Bone marrow (tissue), 2 donors: ENCODE measurements at regions not wholly inside any gene's neighbourhood (a gene's known extent, or its start where the extent isn't known, plus 50 kb on each side); places are given as distances from the start of the nearest gene placed in this dataset.
"Not testable (repeated sequence)": the region's sequence is repeated elsewhere in the genome, so short reads cannot be mapped to it uniquely, and the experiment has no call there.

ENCODE experiments used
- DNase-seq, 2 donors: peaks; one replicate each; lab custom pipeline; 2025; lab: John Stamatoyannopoulos, UW

DNA sequence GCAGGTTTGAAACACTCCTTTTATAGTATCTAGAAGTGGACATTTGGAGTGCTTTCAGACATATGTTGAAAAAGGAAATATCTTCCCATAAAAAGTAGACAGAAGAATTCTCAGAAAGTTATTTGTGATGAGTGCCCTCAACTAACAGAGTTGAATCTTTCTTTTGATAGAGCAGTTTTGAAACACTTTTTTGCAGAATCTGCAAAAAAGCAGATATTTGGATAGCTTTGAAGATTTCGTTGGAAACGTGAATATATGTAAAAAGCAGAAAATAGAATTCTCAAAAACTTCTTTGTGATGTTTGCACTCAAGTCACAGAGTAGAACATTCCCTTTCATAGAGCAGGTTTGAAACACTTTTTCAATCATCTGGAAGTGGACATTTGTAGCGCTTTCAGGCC is 676.4 kb upstream of the ZNF337 start:
- DNase-seq = not testable (repeated sequence)

DNA sequence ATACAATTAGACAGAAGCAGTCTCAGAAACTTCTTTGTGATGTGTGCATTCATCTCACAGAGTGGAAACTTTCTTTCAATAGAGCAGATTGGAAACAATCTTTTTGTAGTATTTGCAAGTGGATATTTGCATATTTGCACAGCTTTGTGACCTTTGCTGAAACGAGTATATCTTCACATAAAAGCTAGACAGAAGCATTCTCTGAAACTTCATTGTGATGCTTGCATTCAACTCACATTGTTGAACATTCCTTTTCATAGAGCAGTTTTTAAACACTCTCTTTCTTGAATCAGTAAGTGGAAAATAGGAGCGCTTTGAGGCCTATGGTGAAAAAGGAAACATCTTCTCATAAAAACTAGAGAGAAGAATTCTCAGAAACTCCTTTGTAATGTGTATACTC is 657.9 kb upstream of the ZNF337 start:
- DNase-seq = no peak

DNA sequence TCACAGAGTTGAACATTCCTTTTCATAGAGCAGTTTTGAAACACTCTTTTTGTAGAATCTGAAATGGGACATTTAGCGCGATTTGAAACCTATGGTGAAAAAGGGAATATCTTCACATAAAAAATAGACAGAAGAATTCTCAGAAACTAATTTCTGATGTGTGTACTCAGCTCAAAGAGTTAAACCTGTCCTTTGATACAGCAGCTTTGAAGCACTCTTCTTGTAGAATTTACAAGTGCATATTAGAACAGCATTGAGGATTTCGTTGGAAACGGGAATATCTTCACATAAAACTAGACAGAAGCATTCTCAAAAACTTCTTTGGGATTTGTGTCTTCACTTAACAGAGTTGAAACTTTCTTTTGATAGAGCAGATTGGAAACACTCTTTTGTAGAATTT is 650.7 kb upstream of the ZNF337 start:
- no peak for DNase-seq

DNA sequence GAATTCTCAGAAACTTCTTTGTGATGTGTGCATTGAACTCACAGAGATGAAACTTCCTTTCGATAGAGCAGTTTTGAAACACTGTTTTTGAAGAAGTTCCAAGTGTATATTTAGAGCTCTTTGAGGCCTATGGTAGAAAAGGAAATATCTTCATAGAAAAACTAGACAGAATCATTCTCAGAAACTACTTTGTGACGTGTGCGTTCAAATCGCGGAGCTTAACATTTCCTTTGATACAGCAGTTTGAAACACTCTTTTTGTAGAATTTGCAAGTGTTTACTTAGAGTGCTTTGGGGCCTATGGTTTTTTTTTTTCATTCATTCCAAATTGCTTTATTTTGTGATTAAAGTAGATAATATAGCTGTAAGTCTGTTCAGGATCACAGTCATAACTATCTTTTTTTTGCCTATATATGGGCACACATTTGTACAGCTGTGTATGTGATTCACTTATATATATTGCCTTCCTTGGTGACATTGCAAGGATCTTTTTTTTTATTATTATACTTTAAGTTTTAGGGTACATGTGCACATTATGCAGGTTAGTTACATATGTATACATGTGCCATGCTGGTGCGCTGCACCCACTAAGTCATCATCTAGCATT is 643.9 kb upstream of the ZNF337 start:
- not testable (repeated sequence) for DNase-seq

DNA sequence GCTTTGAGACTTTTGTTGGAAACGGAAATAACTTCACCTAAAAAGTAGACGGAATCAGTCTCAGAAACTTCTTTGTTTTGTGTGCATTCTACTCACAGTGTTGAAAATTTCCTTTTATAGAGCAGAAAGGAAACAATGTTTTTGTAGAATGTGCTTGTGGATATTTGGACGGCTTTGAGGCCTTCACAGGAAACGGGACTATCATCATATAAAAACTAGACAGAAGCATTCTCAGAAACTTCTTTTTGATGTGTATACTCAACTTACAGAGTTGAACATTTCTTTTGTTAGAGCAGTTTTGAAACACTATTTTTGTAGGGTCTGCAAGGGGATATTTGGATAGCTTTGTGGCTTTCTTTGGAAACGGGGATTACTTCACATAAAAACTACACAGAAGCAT is 627.5 kb upstream of the ZNF337 start:
- DNase-seq = no peak

DNA sequence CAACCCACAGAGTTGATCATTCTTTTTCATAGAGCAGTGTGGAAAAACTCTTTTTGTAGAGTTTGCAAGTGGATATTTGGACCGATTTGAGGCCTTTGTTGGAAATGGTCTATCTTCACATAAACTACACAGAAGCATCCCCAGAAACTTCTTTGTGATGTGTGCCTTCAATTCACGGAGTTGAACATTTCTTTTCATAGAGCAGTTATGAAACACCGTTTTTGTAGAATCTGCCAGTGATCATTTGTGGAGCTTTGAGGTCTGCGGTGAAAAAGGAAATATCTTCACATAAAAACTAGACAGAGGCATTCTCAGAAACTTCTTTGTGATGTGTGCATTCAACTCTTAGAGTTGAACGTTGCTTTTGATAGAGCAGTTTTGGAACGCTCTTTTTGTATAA is 618.4 kb upstream of the ZNF337 start:
- DNase-seq = no peak

DNA sequence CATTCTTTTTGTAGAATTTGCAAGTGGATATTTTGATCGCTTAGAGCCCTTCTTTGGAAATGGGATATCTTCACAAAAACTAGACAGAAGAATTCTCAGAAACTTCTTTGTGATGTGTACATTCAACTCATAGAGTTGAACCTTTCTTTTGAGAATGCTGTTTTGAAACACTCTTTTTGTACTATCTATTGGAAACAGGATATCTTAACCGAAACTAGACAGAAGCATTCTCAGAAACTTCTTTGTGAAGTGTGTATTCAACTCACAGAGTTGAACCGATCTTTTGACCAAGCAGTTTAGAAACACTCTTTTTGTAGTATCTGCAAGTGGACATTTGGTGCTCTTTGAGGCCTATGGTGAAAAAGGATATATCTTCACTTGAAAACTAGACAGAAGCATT is 613.1 kb upstream of the ZNF337 start:
- not testable (repeated sequence) for DNase-seq

DNA sequence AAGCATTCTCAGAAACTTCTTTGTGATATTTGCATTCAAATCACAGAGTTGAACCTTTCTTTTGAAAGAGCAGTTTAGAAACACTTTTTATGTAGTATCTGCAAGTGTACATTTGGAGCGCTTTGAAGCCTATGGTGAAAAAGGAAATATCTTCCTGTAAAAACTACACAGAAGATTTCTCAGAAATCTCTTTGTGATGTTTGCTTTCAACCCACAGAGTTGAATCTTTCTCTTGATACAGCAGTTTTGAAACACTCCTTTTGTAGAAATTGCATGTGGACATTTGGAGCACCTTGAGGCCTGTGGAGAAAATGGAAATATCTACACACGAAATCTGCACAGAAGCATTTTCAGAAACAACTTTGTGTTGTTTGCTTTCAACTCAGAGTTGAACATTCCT is 612.3 kb upstream of the ZNF337 start:
- no peak for DNase-seq

DNA sequence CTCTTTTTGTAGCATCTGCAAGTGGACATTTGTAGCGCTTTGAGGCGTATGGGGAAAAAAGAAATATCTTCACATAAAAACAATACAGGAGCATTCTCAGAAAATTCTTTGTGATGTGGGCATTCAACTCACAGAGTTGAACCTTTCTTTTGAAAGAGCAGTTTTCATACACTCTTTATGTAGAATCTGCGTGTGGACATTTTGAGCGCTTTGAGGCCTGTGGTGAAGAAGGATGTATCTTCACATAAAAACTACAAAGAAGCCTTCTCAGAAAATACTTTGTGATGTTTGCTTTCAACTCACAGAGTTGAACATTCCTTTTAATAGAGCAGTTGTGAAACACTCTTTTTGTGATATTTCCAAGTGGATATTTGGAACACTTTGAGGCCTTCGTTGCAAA is 598.4 kb upstream of the ZNF337 start:
- DNase-seq = no peak

DNA sequence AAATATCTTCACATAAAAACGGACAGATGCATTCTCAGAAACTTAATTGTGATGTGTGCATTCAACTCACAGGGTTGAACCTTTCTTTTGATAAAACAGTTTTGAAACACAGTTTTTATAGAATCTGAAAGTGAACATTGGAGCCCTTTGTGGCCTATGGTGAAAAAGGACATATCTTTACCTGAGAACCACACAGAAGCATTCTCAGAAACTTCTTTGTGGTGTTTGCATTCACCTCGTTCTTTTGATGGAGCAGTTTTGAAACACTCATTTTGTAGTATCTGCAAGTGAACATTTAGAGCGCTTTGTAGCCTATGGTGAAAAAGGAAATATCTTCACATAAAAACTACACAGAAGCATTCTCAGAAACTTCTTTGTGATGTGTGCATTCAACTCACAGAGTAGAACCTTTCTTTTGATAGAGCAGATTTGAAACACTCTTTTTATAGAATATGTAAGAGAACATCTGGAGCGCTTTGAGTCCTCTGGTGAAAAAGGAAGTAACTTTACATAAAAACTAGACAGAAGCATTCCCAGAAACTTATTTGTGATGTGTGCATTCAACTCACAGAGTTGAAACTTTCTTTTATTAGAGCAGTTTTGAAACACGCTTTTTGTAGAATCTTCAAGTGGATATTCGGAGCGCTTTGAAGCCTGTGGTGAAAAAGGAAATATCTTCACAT is 591.9 kb upstream of the ZNF337 start:
- DNase-seq = not testable (repeated sequence)

DNA sequence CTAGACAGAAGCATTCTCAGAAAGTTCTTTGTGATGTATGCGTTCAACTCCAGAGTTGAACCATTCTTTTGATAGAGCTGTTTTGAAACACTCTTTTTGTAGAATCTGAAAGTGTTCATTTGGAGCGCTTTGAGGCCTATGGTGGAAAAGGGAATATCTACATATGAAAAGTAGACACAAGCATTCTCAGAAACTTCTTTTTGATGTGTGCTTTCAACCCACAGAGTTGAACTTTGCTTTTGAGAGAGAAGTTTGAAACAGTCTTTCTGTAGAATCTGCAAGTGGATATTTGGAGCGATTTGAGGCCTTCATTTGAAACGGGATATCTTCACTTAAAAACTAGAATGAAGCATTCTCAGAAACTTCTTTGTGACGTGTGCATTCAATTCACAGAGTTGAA is 582.6 kb upstream of the ZNF337 start:
- no peak for DNase-seq

DNA sequence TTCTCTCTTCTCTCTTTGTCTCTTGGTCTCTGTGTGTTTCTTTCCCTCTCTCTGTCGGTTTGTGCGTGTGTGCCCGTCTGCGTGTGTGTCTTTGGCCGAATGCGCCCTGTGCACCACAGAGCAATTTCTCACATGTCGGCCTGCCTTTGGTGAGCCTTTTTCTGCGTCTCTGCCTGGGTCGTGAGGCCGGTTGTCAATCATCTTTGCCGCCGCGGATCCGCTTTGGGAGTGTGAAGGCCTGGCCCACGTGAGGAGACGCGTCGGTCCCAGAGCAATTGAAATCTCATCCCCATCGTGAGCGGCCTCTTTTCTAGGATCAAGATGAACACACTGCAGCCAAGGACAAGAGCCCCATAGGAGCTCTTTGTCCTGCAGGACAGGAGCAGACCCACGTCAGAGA is 580.7 kb upstream of the ZNF337 start:
- DNase-seq = no peak

DNA sequence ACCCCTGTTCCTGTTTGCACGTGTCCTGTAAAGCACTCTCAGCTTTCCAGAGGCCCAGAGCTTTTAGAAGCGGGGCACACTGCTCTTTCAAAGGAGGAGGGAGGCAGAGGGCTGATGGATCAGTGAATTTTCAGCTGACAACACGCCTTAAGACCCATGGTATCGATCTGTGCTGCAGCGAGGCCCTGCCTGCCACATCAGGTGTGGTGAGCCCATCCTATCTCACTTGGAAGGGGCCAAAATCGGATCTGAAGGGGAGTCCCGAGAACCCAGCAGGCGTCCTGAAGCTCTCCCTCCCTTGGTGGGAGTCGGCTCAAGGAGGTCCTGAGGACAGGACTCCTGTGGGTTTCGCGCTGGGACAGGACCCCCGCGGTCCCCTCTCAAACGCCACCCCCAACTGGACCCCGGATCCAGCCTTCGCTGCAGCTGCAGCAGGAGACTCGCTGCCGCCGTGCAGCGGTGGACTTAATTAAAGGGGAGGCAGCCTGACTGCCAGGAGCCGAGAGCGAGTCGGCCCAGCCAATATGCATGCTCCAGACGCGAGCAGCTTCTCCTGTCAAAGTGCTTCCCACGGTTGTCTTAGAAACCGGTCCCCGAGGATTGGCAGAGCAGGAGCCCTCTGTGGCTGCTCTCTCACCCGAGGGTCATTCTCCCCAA is 580.0 kb upstream of the ZNF337 start:
- DNase-seq = no peak

DNA sequence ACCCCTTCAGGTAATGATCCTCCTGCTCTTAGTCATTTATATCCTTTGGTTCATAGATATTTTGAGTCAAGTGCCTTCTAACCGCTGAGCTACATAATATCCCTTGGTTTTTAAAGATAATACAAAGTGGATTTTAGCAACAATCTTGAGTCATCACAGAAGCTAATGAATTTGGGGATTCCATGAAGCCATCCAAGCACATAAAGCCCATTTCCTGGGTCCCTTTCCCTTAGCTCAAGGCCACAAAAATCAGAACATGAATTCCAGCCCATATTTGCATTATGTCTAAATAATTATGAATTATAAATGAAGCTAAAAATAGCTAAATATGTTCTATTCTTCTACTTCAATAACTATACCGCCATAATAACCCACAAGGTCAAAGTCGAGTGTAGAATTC is 572.1 kb upstream of the ZNF337 start:
- not testable (repeated sequence) for DNase-seq

DNA sequence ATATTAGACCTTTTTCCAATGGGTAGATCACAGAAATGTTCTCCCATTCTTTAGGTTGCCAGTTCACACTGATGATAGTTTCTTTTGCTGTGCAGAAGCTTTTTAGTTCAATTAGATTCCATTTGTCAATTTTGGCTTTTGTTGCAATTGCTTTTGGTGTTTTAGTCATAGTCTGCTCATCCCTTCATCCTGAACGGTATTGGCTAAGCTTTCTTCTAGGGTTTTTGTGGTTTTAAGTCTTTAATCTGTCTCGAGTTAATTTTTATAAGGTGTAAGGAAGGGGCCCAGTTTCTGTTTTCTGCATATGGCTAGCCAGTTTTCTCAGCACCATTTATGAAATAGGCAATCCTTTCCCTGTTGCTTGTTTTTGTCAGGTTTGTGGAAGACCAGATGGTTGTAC is 564.3 kb upstream of the ZNF337 start:
- DNase-seq = not testable (repeated sequence)

DNA sequence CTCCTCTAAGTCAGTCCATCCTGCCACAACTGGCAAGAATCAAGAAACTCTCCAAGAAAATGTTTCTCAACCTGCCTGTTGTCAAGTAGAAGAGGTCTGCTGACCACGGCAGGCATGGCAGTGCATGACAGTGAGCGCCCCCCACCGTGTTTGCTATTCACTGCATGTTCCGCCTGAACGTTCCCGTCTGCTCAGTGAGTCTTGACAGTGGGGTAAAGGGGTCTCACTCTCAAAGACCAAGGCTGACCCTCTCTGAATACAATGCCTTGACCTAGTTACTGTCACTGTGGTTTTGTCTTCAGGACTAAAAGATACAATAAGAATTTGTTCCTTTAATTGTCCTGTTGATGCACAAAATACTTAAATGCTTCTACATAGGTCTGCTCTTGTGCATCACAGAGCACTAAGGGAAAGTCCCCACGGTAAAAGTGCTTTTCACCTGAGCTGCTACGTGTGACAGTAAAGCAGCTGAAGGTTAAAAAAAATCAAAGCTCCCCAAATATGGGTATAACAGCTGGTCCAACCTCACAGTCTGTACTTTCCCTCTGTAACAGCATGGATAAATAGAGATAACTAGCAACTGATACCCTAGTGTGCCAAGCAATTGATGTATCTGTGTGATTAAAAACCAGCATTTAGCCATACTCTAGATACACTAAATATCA is 555.8 kb upstream of the ZNF337 start:
- DNase-seq = not testable (repeated sequence)

DNA sequence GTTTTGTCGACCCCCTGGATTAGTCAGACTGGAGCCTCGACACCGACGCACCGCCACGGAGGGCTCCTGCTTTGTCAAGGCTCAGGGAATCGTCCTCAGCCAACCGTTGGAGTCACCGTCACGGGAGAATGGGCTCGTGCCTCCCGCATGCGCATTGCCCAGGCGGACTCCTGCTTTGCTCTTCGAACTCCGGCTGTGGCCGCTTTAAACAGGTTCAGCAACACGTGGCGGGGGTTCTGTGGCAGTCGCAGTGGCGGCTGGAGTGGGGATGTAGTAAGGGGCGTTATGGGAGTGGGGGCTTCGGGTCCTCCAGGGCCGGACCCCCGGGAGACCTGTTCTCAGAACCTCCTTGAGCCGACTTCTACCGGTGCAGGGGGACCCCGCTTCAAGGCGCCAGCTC is 554.7 kb upstream of the ZNF337 start:
- not testable (repeated sequence) for DNase-seq

DNA sequence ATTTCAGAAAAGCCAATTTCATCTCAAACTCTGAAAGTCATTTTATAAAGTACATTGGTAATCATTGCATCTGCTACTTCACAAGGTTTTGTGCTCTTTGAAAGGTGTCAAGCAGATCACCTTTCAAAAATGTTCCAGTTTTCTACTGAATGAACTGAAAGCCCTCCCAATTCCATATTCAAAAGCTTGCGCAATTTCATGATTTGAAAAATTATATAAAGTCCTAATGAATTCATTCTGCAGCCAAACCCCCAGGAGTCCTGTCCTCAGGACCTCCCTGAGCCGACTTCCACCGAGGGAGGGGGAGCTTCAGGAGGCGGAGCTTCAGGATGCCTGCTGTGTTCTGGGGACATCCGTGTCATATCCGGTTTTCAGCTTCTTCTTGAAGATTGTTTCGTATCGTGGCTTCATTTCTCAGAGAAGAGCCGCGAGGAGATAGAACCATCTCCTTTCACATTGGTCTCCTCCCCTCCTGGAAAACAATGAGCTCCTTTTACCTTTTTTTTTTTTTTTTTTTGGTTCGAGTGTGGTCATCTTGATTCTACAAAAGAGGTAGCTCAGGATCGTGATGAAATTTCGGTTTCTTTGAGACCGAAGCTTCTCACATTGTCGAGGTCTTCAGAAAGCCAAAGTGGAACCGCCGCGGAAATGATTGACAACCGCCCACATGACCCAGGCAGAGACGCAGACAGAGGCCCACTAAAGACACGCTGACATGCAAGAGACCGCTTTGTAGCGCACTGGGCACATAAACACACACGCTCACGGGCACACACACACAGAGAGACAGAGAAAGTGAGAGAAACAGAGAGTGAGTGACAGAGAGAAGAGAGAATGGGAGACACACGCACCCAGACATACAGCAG is 553.8 kb upstream of the ZNF337 start:
- not testable (repeated sequence) for DNase-seq

DNA sequence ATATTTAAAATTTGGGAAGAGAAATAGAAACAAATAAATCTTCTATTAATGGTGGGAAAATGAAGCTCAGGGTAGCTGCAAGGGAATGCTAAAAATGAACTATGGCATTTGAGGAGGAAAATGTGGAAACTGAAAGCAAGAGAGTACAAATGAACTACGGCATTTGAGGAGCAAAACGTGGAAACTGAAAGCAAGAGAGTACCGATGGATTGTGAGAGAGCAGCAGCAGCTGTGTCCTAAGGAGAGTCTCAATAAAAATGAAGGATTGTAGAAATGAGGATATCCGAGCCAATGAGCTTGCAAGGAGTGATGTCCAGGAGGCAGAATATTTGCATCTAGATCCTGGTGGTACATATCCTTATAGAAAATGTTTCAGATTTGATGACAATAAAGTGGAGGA is 547.1 kb upstream of the ZNF337 start:
- DNase-seq = no peak

DNA sequence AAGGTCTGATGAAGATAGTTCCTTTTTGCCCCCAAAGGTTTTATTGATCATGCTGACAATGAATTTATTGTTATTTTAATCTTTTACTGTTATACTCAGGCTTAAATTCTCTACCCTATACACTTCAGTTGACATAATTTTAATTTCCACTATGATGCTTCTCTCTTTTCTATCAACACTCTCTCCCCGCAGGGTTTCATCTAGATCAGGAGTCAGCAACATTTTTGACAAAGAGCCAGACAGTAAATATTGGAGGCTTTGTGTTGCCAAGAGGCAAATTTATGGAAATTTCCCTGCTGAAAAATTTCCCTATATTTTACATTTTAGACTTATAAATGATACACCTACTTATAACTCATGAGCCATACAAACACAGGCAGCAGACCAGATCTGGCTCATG is 524.0 kb upstream of the ZNF337 start:
- DNase-seq = not testable (repeated sequence)

DNA sequence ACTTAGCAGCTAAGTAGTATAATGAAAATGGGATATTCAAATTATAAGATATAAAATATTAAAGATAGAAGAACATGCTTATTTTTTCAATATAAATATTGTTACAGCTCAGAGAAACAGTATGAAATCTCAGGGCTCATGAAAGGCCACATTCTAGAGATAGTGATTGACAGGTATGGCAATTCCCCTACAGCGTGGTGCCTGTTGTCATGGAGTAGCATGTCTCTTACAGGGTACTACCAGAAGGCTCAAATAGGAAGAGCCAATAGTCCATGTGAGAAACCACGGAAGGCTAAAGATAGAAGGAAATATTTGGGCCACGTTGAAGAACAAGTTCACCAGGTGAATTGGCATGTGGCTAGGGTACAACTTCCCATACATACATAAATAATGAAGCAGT is 522.9 kb upstream of the ZNF337 start:
- not testable (repeated sequence) for DNase-seq

DNA sequence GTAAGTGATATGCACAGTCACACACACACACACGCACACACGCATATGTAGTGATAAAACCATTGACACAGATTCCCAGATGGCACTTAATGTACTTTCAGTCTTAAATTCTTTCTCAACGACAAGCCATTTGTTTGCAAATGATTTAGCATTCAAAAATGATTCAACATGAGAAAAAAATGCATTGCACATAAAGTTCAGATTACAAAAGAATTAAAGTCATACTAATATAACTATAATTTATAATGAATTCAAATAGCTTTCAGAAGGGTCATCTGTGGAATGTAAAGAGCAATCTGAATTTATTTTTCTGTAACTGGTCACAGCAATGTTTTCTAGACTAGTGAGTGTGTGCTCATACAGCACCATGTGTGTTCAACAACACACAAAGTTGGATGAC is 521.6 kb upstream of the ZNF337 start:
- DNase-seq = no peak
